K562 (cell line): ENCODE measurements at regions not wholly inside any gene's neighbourhood (a gene's known extent, or its start where the extent isn't known, plus 50 kb on each side); places are given as distances from the start of the nearest gene placed in this dataset.
A peak's percentile ranks its signal among the peaks of the same experiment; 100 is the strongest.

Experiments used
- CTBP1 ChIP-seq: fragments of 450-650 bp; IDR thresholded peaks from 2 replicates; pipeline ENCODE4 v1.6.1; 2016; ENCODE audit warnings: borderline replicate concordance
- ELF2 ChIP-seq: fragments of 250-450 bp; sonication (Bioruptor Pico); IDR thresholded peaks from 2 replicates; pipeline ENCODE4 v1.5.0; 2021; ENCODE audit warnings: mild to moderate bottlenecking
- EZH2 ChIP-seq: IDR thresholded peaks from 2 replicates; pipeline ENCODE4 v1.6.1; 2012; ENCODE audit warnings: low read depth, mild to moderate bottlenecking, inconsistent platforms, low read length, borderline replicate concordance
- KDM4B ChIP-seq, 2 experiments: fragments of 450-650 bp in 1 of 2; sonication (generic) in 1 of 2; IDR thresholded peaks; 2 replicates each; pipeline ENCODE4 v1.6.1; 2016 to 2017; ENCODE audit warnings: borderline replicate concordance in 2 of 2, antibody characterized with exemption in 1 of 2, low read depth in 1 of 2, mild to moderate bottlenecking in 1 of 2
- KLF10 ChIP-seq: fragments of 250-450 bp; sonication (Bioruptor Pico); IDR thresholded peaks from 2 replicates; pipeline ENCODE4 v1.6.1; 2021; ENCODE audit warnings: matching md5 sums
- PHB2 ChIP-seq: fragments of 450-650 bp; IDR thresholded peaks from 2 replicates; pipeline ENCODE4 v1.6.1; 2017; ENCODE audit warnings: low read depth
- POLR2AphosphoS2 ChIP-seq: IDR thresholded peaks from 2 replicates; pipeline ENCODE4 v1.6.1; 2012; ENCODE audit warnings: low read length, improper control_type of control experiment
- RERE ChIP-seq: sonication (generic); formaldehyde crosslinking; IDR thresholded peaks from 2 replicates; pipeline ENCODE4 v1.8.0; 2023; ENCODE audit warnings: missing genetic modification reagents, mild to moderate bottlenecking, borderline replicate concordance
- SIRT6 ChIP-seq: IDR thresholded peaks from one replicate; pipeline ENCODE4 v1.6.1; 2012; ENCODE audit warnings: low read depth, mild to moderate bottlenecking, control low read depth, inconsistent platforms, low read length, moderate library complexity
- ZBTB5 ChIP-seq: fragments of 450-650 bp; IDR thresholded peaks from 2 replicates; pipeline ENCODE4 v1.6.1; 2017; ENCODE audit warnings: antibody characterized with exemption
- ZFX ChIP-seq: sonication (generic); formaldehyde crosslinking; IDR thresholded peaks from 2 replicates; pipeline ENCODE4 v1.8.0; 2022; ENCODE audit warnings: mild to moderate bottlenecking, missing genetic modification reagents, moderate library complexity
- ZNF707 ChIP-seq: fragments of 250-450 bp; sonication (Bioruptor Pico); conservative IDR thresholded peaks from 2 replicates; pipeline ENCODE4 v1.8.0; 2022; ENCODE audit warnings: inconsistent platforms, mild to moderate bottlenecking, moderate library complexity
- TF ChIP-seq, protein P1 (sequence below): fragments of 450-650 bp; formaldehyde crosslinking; IDR thresholded peaks from 2 replicates; pipeline ENCODE4 v1.4.0; 2020; ENCODE audit warnings: mild to moderate bottlenecking, moderate library complexity
- TF ChIP-seq, protein P2 (sequence below): sonication (generic); formaldehyde crosslinking; IDR thresholded peaks from 2 replicates; pipeline ENCODE4 v1.5.0; 2020; ENCODE audit warnings: missing genetic modification reagents
- TF ChIP-seq, protein P3 (sequence below), 2 experiments: IDR thresholded peaks; 2 replicates each; pipeline ENCODE4 v1.6.1; 2012; ENCODE audit warnings: improper control_type of control experiment in 2 of 2, low read depth in 2 of 2, low read length in 2 of 2, borderline replicate concordance in 1 of 2

- TF ChIP-seq, protein P1, sequence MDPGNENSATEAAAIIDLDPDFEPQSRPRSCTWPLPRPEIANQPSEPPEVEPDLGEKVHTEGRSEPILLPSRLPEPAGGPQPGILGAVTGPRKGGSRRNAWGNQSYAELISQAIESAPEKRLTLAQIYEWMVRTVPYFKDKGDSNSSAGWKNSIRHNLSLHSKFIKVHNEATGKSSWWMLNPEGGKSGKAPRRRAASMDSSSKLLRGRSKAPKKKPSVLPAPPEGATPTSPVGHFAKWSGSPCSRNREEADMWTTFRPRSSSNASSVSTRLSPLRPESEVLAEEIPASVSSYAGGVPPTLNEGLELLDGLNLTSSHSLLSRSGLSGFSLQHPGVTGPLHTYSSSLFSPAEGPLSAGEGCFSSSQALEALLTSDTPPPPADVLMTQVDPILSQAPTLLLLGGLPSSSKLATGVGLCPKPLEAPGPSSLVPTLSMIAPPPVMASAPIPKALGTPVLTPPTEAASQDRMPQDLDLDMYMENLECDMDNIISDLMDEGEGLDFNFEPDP (CRISPR knock-in tag): no peak
- peak; percentile 23; the same call in 1 of the 2 replicates for TF ChIP-seq CTBP1
- no peak for TF ChIP-seq EZH2
- TF ChIP-seq, protein P2, sequence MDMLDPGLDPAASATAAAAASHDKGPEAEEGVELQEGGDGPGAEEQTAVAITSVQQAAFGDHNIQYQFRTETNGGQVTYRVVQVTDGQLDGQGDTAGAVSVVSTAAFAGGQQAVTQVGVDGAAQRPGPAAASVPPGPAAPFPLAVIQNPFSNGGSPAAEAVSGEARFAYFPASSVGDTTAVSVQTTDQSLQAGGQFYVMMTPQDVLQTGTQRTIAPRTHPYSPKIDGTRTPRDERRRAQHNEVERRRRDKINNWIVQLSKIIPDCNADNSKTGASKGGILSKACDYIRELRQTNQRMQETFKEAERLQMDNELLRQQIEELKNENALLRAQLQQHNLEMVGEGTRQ (CRISPR knock-in tag): no peak
- no peak for TF ChIP-seq SIRT6
- TF ChIP-seq RERE (CRISPR knock-in tag): no peak
- TF ChIP-seq ZBTB5: no peak
- TF ChIP-seq ELF2 (CRISPR knock-in tag): no peak
- TF ChIP-seq, protein P3, sequence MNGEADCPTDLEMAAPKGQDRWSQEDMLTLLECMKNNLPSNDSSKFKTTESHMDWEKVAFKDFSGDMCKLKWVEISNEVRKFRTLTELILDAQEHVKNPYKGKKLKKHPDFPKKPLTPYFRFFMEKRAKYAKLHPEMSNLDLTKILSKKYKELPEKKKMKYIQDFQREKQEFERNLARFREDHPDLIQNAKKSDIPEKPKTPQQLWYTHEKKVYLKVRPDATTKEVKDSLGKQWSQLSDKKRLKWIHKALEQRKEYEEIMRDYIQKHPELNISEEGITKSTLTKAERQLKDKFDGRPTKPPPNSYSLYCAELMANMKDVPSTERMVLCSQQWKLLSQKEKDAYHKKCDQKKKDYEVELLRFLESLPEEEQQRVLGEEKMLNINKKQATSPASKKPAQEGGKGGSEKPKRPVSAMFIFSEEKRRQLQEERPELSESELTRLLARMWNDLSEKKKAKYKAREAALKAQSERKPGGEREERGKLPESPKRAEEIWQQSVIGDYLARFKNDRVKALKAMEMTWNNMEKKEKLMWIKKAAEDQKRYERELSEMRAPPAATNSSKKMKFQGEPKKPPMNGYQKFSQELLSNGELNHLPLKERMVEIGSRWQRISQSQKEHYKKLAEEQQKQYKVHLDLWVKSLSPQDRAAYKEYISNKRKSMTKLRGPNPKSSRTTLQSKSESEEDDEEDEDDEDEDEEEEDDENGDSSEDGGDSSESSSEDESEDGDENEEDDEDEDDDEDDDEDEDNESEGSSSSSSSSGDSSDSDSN (IDR thresholded peaks at IDR 0.05; ENCODE audit: borderline replicate concordance in 1 of 2, low read depth in 2 of 2, low read length in 2 of 2): no peak
- TF ChIP-seq KDM4B (IDR thresholded peaks at IDR 0.05; ENCODE audit: borderline replicate concordance in 2 of 2, low read depth in 1 of 2): no peak
- no peak for TF ChIP-seq KLF10 (CRISPR knock-in tag)
- no peak for TF ChIP-seq ZNF707 (CRISPR knock-in tag)
- no peak for TF ChIP-seq POLR2AphosphoS2
- TF ChIP-seq PHB2: no peak
- TF ChIP-seq ZFX (CRISPR knock-in tag): no peak
Observed at GRCh38 chr4:81747242-81747930, 275.7 kb upstream of the RASGEF1B start (continued).
